ENCODE measurements at regions not wholly inside any gene's neighbourhood (a gene's known extent, or its start where the extent isn't known, plus 50 kb on each side); places are given as distances from the start of the nearest gene placed in this dataset.

DNA sequence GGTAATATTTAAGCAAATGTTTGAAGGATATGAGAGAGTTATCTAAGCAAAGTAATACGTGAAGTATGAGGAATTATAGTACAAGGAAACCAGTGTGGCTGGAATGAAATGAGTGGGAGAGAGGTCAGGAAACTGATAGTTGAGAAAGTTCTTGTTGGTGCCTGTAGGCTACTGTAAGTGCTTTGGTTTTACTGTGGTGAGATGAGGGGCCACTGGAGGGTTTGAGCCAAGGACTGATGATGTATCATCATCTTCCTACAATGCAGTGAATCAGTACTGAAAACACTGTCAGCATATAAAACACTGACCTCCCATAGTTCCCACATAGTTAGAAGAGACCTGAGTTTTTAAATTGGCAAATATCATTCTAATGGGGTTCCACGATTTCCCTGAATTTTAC lies 367.5 kb upstream of the CTSO start:
- CTCF ChIA-PET: no interaction called here
- POLR2A ChIA-PET: no interaction called here
- TF ChIP-seq, protein P1, sequence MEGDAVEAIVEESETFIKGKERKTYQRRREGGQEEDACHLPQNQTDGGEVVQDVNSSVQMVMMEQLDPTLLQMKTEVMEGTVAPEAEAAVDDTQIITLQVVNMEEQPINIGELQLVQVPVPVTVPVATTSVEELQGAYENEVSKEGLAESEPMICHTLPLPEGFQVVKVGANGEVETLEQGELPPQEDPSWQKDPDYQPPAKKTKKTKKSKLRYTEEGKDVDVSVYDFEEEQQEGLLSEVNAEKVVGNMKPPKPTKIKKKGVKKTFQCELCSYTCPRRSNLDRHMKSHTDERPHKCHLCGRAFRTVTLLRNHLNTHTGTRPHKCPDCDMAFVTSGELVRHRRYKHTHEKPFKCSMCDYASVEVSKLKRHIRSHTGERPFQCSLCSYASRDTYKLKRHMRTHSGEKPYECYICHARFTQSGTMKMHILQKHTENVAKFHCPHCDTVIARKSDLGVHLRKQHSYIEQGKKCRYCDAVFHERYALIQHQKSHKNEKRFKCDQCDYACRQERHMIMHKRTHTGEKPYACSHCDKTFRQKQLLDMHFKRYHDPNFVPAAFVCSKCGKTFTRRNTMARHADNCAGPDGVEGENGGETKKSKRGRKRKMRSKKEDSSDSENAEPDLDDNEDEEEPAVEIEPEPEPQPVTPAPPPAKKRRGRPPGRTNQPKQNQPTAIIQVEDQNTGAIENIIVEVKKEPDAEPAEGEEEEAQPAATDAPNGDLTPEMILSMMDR (IDR thresholded peaks at IDR 0.05; ENCODE audit: insufficient read depth, low read depth, low read length): no peak
- H3K36me3 ChIP-seq (ENCODE audit: control insufficient read depth, insufficient read depth, low read length): no peaks in the 10 kb centered on the region
- H3K27me3 ChIP-seq (ENCODE audit: control insufficient read depth, insufficient read depth, low read length): no peaks in the 10 kb centered on the region
- peak; percentile 65 for DNase-seq (ENCODE audit: low read depth)
- no peak overlapping the region for H3K4me3 ChIP-seq (ENCODE audit: low read depth, low read length)

DNA sequence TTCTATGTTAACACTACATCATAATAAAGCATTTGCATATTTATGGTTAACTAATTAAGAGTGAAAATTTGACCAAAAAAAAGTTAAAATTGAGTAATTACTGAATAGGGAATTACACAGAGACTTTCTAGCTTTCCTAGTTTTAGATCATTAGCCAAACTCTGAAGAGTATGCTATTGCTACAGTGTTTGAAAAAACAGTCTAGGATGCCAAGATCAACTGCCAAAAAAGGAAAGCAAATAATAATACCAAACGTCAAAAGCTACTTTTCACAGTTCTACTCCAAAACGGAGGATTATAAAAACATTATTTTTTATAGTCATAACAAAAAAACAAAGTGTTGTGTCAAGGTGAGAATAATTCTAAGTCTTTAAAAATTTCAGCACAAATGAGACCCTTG lies 359.8 kb upstream of the CTSO start:
- Histone ChIP-seq H3K36me3 (ENCODE audit: control insufficient read depth, insufficient read depth, low read length) (no peaks in the 10 kb centered on the region), H3K27me3 (ENCODE audit: control insufficient read depth, insufficient read depth, low read length) (no peaks in the 10 kb centered on the region), H3K4me3 (ENCODE audit: low read depth, low read length) (no peak overlapping the region)
- CTCF ChIA-PET: no interaction called here
- no peak for DNase-seq (ENCODE audit: low read depth)
- TF ChIP-seq, protein P1 (IDR thresholded peaks at IDR 0.05; ENCODE audit: insufficient read depth, low read depth, low read length): no peak
- POLR2A ChIA-PET: no interaction called here

DNA sequence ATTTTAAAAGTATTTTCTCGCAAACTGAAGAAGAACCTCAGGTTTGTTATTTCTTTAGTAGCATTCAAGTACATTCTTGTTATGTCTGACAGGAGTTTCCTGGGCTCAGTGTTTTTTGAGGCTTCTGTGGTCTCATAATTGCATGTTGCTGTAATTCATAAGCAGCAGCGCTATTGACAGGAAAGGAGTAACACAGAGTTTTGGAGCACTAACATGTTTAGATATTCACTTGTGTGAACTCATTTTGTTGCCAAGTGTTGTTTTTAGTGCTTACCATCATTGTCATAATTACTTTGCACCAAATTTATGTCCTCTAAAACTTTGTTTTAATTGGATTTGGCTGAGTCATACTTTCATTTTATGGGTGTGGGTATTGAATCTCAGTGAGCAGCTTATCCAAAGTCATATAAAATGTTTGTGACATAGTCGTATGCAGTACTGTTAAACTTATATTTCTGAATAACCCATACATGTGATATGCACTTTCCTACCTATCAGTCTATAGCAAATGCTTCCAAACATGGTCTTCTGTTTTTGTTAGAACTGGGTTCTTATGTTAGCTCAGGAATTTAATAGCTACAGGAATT lies 358.7 kb upstream of the CTSO start:
- ChIA-PET CTCF (no interaction called here), POLR2A (no interaction called here)
- H3K36me3 ChIP-seq (ENCODE audit: control insufficient read depth, insufficient read depth, low read length): no peaks in the 10 kb centered on the region
- H3K27me3 ChIP-seq (ENCODE audit: control insufficient read depth, insufficient read depth, low read length): no peaks in the 10 kb centered on the region
- H3K4me3 ChIP-seq (ENCODE audit: low read depth, low read length): no peak overlapping the region
- DNase-seq (ENCODE audit: low read depth): no peak
- TF ChIP-seq, protein P1 (IDR thresholded peaks at IDR 0.05; ENCODE audit: insufficient read depth, low read depth, low read length): no peak

DNA sequence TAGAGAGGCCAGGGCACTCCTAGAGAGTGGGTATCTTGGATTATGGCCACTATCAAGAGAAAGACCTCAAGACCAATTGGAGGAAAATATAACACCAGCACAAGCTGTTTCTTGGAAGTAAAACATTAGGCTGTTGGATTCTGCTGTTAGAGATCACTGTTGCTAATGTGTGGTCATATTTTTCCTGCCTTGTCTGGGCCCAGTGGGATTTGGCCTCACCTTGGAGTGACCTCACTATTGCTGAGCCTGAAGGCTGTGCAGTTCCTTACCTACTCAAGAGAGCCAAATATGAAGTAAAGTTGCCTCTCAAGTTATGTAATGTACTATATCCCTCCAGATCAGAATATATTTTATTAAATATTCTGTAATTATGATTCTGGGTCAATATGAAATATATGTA lies 355.4 kb upstream of the CTSO start:
- DNase-seq (ENCODE audit: low read depth): no peak
- Histone ChIP-seq H3K27me3 (ENCODE audit: control insufficient read depth, insufficient read depth, low read length) (no peaks in the 10 kb centered on the region), H3K4me3 (ENCODE audit: low read depth, low read length) (no peak overlapping the region), H3K36me3 (ENCODE audit: control insufficient read depth, insufficient read depth, low read length) (no peaks in the 10 kb centered on the region)
- TF ChIP-seq, protein P1 (IDR thresholded peaks at IDR 0.05; ENCODE audit: insufficient read depth, low read depth, low read length): no peak
- ChIA-PET CTCF (no interaction called here), POLR2A (no interaction called here)

DNA sequence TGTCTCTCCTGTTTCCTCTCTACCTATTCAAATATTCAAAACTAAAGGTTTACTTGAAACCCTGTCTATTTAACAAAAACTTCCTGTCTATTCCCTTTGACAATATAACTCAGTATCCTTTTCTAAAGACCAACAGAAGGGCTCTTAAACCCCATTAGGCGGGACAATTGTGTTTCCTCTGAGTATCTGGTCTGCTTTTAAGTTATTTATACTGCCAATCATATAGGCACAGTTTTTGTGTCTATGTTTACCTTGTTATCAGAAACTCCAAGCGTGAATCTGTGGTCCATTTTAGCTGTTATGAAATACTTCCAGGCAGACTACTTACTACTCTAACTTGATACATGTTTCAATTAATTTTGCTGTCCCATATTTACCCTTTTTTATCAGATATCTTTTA lies 350.0 kb upstream of the CTSO start:
- no peak for DNase-seq (ENCODE audit: low read depth)
- CTCF ChIA-PET: interaction anchor here (0.6 kb wide), 1 partner anchor 1809 kb away, joined by 3 read pairs; no protein-coding TSS in a partner anchor
- TF ChIP-seq, protein P1 (IDR thresholded peaks at IDR 0.05; ENCODE audit: insufficient read depth, low read depth, low read length): no peak
- POLR2A ChIA-PET: no interaction called here
- H3K27me3 ChIP-seq (ENCODE audit: control insufficient read depth, insufficient read depth, low read length): no peaks in the 10 kb centered on the region
- H3K4me3 ChIP-seq (ENCODE audit: low read depth, low read length): no peak overlapping the region
- H3K36me3 ChIP-seq (ENCODE audit: control insufficient read depth, insufficient read depth, low read length): no peaks in the 10 kb centered on the region

Data from BJ (cell line).